ENCODE measurements at regions not wholly inside any gene's neighbourhood (a gene's known extent, or its start where the extent isn't known, plus 50 kb on each side); places are given as distances from the start of the nearest gene placed in this dataset.

DNA sequence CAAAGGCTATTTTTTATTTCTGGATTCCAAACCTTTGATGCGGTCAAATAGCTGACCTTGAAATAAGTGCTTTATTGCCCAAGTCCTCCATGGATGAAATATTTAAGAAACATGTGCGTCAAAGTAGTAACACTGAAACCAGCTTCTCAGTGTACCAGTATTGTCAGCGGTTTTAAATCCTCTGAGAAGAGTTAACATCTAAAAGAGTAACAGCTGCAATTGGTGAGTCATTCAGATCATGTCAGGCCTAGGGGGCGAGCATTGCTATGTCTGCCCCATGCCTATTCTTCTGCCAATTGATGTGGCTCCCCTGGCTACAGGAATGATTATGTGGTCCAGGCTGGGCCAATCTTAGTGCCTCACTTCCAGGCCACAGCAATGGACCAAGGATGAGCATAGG is 263.3 kb upstream of the SORL1-AS1 start:
- H3K4me3 Mint-ChIP-seq: no peak overlapping the region
- DNase-seq (no peak), ATAC-seq (no peak)
- H3K27me3 Mint-ChIP-seq: peaks cover 13% of the 10 kb centered on the region
- H3K27ac Mint-ChIP-seq: no peak overlapping the region
- peaks cover 8 to 10% of the 10 kb centered on the region in 2 donors for H3K9me3 Mint-ChIP-seq
- no peaks in the 10 kb centered on the region for H3K4me1 Mint-ChIP-seq

DNA sequence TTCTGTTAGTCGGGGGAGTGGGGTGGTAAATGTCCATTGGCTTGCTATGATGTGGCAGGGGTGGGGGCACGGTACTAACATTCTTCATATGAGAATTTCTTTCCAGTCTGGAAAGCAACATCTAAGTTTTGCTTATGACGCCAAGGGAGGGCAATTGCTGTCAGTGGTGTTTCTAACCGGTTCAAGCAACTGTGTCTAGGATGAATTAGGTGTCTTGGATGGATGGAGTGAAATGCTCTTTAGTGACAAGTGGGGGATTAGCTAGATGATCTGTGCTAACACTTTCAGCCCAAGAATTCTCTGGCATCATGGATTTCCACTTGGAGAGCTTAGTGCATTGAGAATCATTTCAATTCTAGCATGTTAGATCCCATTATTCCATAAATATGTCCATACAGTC is 262.6 kb upstream of the SORL1-AS1 start:
- H3K27ac Mint-ChIP-seq: no peak overlapping the region
- H3K4me1 Mint-ChIP-seq: no peaks in the 10 kb centered on the region
- DNase-seq: no peak
- peaks cover 4 to 5% of the 10 kb centered on the region in 2 donors for H3K9me3 Mint-ChIP-seq
- no peak overlapping the region for H3K4me3 Mint-ChIP-seq
- H3K27me3 Mint-ChIP-seq: peaks cover 7% of the 10 kb centered on the region
- no peak for ATAC-seq

DNA sequence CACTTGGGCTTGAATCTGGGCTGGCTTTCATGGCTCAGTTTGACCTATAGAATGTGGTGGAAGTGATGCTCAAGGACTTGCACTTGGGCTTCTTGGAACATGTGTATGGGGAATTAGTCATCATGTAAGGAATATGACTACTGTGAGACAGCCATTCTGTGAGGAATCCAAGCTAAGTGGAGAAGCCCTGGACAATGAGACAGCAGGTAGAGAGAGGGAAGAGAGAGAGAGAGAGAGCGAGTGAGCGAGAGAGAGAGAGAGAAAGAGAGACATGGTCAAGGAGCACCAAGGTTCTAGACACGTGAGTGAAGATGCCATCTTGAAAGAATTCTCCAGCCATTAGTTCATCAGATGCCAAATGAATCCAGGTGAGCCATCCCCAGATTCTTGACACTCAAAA is 261.6 kb upstream of the SORL1-AS1 start:
- H3K4me1 Mint-ChIP-seq: no peaks in the 10 kb centered on the region
- no peaks in the 10 kb centered on the region for H3K9me3 Mint-ChIP-seq
- H3K27me3 Mint-ChIP-seq: no peaks in the 10 kb centered on the region
- DNase-seq: no peak
- no peak overlapping the region for H3K4me3 Mint-ChIP-seq
- no peak for ATAC-seq
- no peak overlapping the region for H3K27ac Mint-ChIP-seq

GRCh38 chr11:121711939-121712338 is 259.2 kb upstream of the SORL1-AS1 start:
- ATAC-seq: no peak
- no peak for DNase-seq
- Mint-ChIP-seq H3K4me3 (no peak overlapping the region), H3K4me1 (no peaks in the 10 kb centered on the region), H3K27ac (no peak overlapping the region), H3K27me3 (no peaks in the 10 kb centered on the region), H3K9me3 (no peaks in the 10 kb centered on the region)

- H3K4me1 Mint-ChIP-seq: no peaks in the 10 kb centered on the region
- no peak for ATAC-seq
Measured at GRCh38 chr11:121711236-121711635, 258.5 kb upstream of the SORL1-AS1 start.

DNA sequence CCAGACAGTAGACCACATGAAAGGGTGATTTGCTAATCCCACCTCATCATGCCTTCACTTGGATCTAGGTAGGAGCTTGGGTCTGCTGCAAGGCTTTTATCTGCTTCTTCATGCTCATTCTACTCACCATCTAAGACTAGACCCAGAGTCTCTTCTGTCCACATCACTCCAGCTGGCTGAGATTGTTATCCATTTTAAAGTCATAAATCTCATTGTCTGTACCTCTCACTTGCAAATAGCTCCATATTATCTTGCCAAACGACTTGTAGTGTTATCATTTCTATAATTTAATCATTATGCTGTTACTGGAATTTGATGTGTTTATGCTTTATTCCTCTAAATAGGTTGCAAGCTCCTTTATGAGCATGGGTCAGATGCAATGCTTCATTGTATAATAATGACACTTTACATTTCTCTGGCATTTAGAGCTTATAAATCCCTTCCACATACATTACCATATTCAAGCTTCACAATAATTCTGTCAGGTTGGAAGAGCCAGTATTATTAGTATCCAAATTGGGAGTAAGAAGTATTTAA is 254.2 kb upstream of the SORL1-AS1 start:
- no peaks in the 10 kb centered on the region for H3K27me3 Mint-ChIP-seq
- no peak overlapping the region for H3K4me3 Mint-ChIP-seq
- no peak for DNase-seq
- no peak for ATAC-seq
- H3K4me1 Mint-ChIP-seq: no peaks in the 10 kb centered on the region
- H3K9me3 Mint-ChIP-seq: no peaks in the 10 kb centered on the region
- no peak overlapping the region for H3K27ac Mint-ChIP-seq

More at GRCh38 chr11:121711236-121711635, 258.5 kb upstream of the SORL1-AS1 start:
- no peak overlapping the region for H3K4me3 Mint-ChIP-seq
- peak overlapping the region in 1 of 2 donors; percentile 73 for H3K27ac Mint-ChIP-seq
- no peak for DNase-seq
- no peaks in the 10 kb centered on the region for H3K27me3 Mint-ChIP-seq
- H3K9me3 Mint-ChIP-seq: no peaks in the 10 kb centered on the region

DNA sequence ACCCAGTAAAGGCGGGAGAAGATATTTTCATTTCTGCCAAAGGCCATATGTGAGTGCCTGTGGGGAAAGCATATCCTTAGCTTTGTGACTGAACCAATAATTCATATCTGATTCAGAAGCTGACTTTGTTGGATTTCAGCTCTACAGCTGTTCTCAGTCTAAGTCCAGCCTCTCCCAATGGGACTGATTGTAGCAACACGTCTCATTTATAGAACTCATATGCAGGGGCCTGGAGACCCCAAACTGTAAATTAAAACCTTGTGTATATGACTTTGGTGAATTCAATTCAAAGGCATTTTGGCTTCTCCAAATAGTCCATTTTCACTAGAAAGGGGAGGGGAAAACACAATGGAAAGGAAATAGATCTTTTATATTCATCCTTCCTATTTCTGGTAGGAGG is 250.4 kb upstream of the SORL1-AS1 start:
- H3K27me3 Mint-ChIP-seq: peaks cover 18% of the 10 kb centered on the region
- no peak for ATAC-seq
- peak overlapping the region in 1 of 2 donors; percentile 1 for H3K27ac Mint-ChIP-seq
- no peak for DNase-seq
- H3K4me1 Mint-ChIP-seq: no peaks in the 10 kb centered on the region
- H3K4me3 Mint-ChIP-seq: no peak overlapping the region
- H3K9me3 Mint-ChIP-seq: no peaks in the 10 kb centered on the region

DNA sequence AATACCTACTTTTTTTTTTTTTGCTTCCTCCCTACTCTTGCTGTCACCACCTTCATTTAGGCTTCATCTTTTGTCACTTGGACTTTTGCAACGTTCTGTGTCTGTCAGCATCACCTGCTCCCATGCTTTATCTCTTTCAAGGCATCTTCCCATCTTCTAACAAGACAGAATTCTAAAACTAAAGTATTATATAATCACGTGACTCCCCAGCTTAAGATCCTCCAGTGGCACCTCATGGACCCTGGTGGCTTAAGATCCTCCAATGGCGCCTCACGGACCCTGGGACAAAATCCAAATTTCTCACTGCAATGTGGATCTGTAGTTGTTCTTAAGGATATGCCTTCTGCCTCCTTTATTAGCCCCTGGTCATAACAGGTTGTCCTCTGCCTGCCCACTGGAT is 248.2 kb upstream of the SORL1-AS1 start:
- no peak overlapping the region for H3K4me3 Mint-ChIP-seq

GRCh38 chr11:121699801-121700200 is 247.0 kb upstream of the SORL1-AS1 start:
- H3K4me1 Mint-ChIP-seq: no peaks in the 10 kb centered on the region
- no peak overlapping the region for H3K4me3 Mint-ChIP-seq
- no peak for DNase-seq
- no peak overlapping the region for H3K27ac Mint-ChIP-seq
- peaks cover 26% of the 10 kb centered on the region for H3K27me3 Mint-ChIP-seq
- H3K9me3 Mint-ChIP-seq: no peaks in the 10 kb centered on the region
- no peak for ATAC-seq

More for the DNA sequence above, 248.2 kb upstream of the SORL1-AS1 start:
- Mint-ChIP-seq H3K9me3 (no peaks in the 10 kb centered on the region), H3K27me3 (peaks cover 21% of the 10 kb centered on the region), H3K4me1 (no peaks in the 10 kb centered on the region), H3K27ac (no peak overlapping the region)
- ATAC-seq (no peak), DNase-seq (no peak)

DNA sequence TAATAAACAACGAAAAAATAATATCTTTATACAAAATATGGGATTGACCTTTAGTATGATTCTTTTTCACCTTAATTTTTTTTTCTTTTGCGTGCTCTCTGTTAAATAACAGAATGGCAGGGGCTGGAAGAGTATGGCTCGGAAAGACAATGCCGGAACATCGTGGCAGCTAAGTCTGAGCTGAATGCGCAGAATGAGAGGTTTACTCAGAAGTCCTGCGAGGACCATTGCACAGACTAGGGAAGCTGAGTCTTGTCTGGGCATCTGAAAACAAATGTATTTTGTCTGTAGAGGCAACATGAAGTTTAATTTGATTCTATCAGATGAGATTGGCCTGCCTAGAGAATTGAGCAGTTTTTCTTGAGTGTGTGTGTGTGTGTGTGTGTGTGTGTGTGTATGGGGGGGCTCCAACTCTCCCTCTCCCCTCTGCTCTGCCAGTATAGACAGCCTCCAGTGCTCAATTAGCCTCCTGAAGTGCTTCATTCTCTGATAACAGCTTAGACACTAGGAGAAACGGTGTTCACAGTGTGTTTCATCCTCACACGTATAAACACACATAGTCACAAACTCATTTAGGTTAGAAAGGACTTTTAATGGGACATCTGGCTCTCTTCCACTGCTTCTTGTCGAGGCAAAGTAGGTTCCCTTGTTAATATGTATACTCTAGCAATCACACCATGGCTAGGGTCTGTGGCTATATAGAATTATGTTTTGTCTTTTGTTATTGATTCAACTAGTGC is 244.3 kb upstream of the SORL1-AS1 start:
- Mint-ChIP-seq H3K27me3 (peaks cover 26% of the 10 kb centered on the region), H3K27ac (peak overlapping the region in 1 of 2 donors; percentile 29), H3K9me3 (no peaks in the 10 kb centered on the region), H3K4me3 (no peak overlapping the region), H3K4me1 (no peaks in the 10 kb centered on the region)
- DNase-seq (no peak), ATAC-seq (no peak)

GRCh38 chr11:121696177-121696871 is 243.6 kb upstream of the SORL1-AS1 start:
- DNase-seq: no peak
- ATAC-seq: no peak
- Mint-ChIP-seq H3K27ac (no peak overlapping the region), H3K4me1 (no peaks in the 10 kb centered on the region), H3K4me3 (no peak overlapping the region), H3K27me3 (peaks cover 25% of the 10 kb centered on the region), H3K9me3 (no peaks in the 10 kb centered on the region)

DNA sequence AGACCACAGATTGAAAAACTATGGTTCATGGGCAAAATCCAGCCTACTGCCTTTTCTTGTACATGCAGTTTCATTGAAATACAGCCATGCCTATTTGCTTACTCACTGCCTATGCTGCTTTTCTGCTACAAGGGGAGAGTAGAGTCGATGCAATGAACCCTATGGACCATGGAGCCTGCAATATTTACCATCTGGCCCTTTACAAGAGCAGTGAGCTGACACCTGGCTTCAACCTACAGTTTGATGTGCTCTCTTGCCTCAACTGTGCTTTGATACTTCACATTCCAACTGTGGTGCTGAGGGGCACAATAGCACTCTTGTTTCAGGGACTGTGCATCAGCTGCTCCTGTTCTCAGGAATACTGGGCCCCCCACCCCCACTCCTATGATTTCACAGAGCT is 239.5 kb upstream of the SORL1-AS1 start:
- peaks cover 8% of the 10 kb centered on the region for H3K27me3 Mint-ChIP-seq
- no peak overlapping the region for H3K27ac Mint-ChIP-seq
- no peaks in the 10 kb centered on the region for H3K4me1 Mint-ChIP-seq
- ATAC-seq (no peak), DNase-seq (no peak)
- no peak overlapping the region for H3K4me3 Mint-ChIP-seq
- H3K9me3 Mint-ChIP-seq: no peaks in the 10 kb centered on the region

DNA sequence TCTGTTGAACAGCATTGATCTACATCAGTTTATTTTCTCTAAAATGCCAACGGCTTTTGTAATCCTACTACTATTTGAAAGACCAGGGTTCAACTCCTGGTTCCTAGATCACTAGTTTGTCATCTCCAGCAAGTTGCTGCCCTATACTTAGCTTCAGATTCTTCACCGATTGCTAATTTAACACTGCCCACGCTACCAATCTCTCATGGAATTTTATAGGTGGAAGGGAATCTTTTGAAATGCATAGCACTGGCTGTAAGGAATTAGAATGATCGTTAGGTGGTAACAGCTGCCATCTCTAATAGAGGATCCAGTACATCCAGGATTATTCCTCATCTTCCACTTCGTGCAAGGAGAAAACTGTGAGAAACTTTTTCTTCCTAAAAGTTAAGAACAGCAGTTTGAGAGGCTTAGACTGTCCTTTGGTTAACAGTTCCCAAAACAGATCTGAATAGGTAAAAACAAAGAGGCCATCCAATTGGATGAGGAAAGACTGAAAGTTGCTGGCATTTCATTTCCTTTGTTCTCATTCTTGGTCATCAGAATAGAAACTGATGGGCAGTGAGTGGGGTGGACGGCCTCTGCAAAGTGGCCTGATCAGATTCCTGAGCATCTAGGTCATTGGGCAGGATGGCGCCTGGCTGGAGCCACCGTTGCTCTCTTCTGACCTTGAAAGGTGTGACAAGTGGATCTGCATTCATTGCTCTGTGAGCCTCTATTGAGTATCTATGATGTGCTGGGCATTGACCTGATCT is 236.3 kb upstream of the SORL1-AS1 start:
- DNase-seq (no peak), ATAC-seq (no peak)
- Mint-ChIP-seq H3K27me3 (no peaks in the 10 kb centered on the region), H3K4me3 (no peak overlapping the region), H3K9me3 (no peaks in the 10 kb centered on the region), H3K4me1 (no peaks in the 10 kb centered on the region), H3K27ac (no peak overlapping the region)

- H3K27me3 Mint-ChIP-seq: no peaks in the 10 kb centered on the region
- H3K4me3 Mint-ChIP-seq: no peak overlapping the region
- H3K27ac Mint-ChIP-seq: no peak overlapping the region
- H3K4me1 Mint-ChIP-seq: no peaks in the 10 kb centered on the region
- ATAC-seq: no peak
- no peaks in the 10 kb centered on the region for H3K9me3 Mint-ChIP-seq
- DNase-seq: no peak
Measured at GRCh38 chr11:121688055-121688491, 235.3 kb upstream of the SORL1-AS1 start.

DNA sequence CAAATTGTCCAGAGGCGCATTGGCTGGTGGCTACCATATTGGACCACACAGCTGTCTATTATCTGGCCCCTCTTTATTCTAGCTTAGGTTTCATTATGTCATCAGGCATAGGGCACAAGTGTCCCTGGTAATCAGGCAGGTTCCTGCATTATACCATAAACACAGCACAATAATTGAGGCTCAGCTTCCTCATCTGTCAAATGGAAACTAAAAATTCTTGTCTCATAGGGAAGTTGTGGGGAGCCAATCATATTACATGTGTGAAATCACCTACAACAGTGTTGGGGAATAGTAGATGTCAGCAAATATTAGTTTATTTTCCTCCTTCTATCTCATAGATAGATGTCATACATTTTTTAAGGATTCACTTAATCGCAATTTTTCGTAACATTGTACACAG is 231.0 kb upstream of the SORL1-AS1 start:
- H3K27ac Mint-ChIP-seq: no peak overlapping the region
- no peaks in the 10 kb centered on the region for H3K27me3 Mint-ChIP-seq
- H3K4me3 Mint-ChIP-seq: no peak overlapping the region
- DNase-seq (no peak), ATAC-seq (no peak)
- H3K9me3 Mint-ChIP-seq: no peaks in the 10 kb centered on the region
- no peaks in the 10 kb centered on the region for H3K4me1 Mint-ChIP-seq
